Fibroblast of lung (primary cell): ENCODE measurements at regions not wholly inside any gene's neighbourhood (a gene's known extent, or its start where the extent isn't known, plus 50 kb on each side); places are given as distances from the start of the nearest gene placed in this dataset.

ENCODE experiments used
- DNase-seq, 2 donors: peaks; one replicate each; pipeline versions ENCODE4 v3.0.0 to v3.0.0-alpha.2; 2010; ENCODE audit warnings: low read depth in 2 of 2
- H2AFZ ChIP-seq: 2 replicates; pipeline ENCODE4 v1.5.1; 2012; ENCODE audit warnings: low read length, control low read depth, inconsistent platforms
- H3K27ac ChIP-seq: 2 replicates; pipeline ENCODE4 v1.5.1; 2011; ENCODE audit warnings: low read length, control low read depth; ENCODE audit not compliant: insufficient read depth
- H3K27me3 ChIP-seq: 2 replicates; pipeline ENCODE4 v1.5.1; 2011; ENCODE audit warnings: mild to moderate bottlenecking, low read length; ENCODE audit not compliant: control insufficient read depth, insufficient read depth
- H3K36me3 ChIP-seq: 2 replicates; pipeline ENCODE4 v1.5.1; 2011; ENCODE audit warnings: low read length; ENCODE audit not compliant: control insufficient read depth, insufficient read depth
- H3K4me1 ChIP-seq: 2 replicates; pipeline ENCODE4 v1.5.1; 2011; ENCODE audit warnings: low read length; ENCODE audit not compliant: control insufficient read depth, insufficient read depth; ENCODE audit errors: extremely low read depth
- H3K4me2 ChIP-seq: 2 replicates; pipeline ENCODE4 v1.5.1; 2011; ENCODE audit warnings: low read length, control low read depth; ENCODE audit not compliant: insufficient read depth; ENCODE audit errors: extremely low read depth
- H3K4me3 ChIP-seq, 4 experiments: fragments of 200-600 bp in 1 of 4; sonication (generic) in 1 of 4; replicated peaks in 1 of 4; 2 replicates each; pipeline ENCODE4 v1.5.1; 2011 to 2016; ENCODE audit warnings: low read length in 4 of 4, low read depth in 3 of 4, mild to moderate bottlenecking in 3 of 4, control low read depth in 2 of 4, inconsistent platforms in 1 of 4, mixed read lengths in 1 of 4; ENCODE audit not compliant: insufficient read depth in 1 of 4; ENCODE audit errors: control extremely low read depth in 1 of 4
- H3K79me2 ChIP-seq: 2 replicates; pipeline ENCODE4 v1.5.1; 2012; ENCODE audit warnings: mild to moderate bottlenecking, low read length, inconsistent platforms; ENCODE audit not compliant: control insufficient read depth, insufficient read depth
- H3K9ac ChIP-seq: 2 replicates; pipeline ENCODE4 v1.5.1; 2011; ENCODE audit warnings: mild to moderate bottlenecking, low read length, control low read depth; ENCODE audit not compliant: insufficient read depth
- H3K9me3 ChIP-seq: 2 replicates; pipeline ENCODE4 v1.5.1; 2012; ENCODE audit warnings: low read depth, low read length; ENCODE audit not compliant: control insufficient read depth, insufficient read depth
- H4K20me1 ChIP-seq: 2 replicates; pipeline ENCODE4 v1.5.1; 2011; ENCODE audit warnings: low read length; ENCODE audit not compliant: control insufficient read depth, insufficient read depth; ENCODE audit errors: extremely low read depth
- EZH2 ChIP-seq: IDR thresholded peaks from 2 replicates; pipeline ENCODE4 v1.5.1; 2012; ENCODE audit warnings: low read length, control low read depth, mild to moderate bottlenecking; ENCODE audit errors: missing control alignments
- TF ChIP-seq, protein P1 (sequence below), 2 donors: IDR thresholded peaks in 1 of 2; conservative IDR thresholded peaks in 1 of 2; 1 replicate in 1 of 2; 2 replicates in 1 of 2; pipeline ENCODE4 v1.5.1; 2011 to 2012; ENCODE audit warnings: low read length in 2 of 2, control low read depth in 1 of 2, inconsistent platforms in 1 of 2, low read depth in 1 of 2, mild to moderate bottlenecking in 1 of 2

- Histone ChIP-seq H3K36me3 (no peaks in the 10 kb centered on the region), H3K4me1 (no peaks in the 10 kb centered on the region), H3K9me3 (no peaks in the 10 kb centered on the region), H3K4me2 (no peak overlapping the region), H3K27ac (no peak overlapping the region), H3K4me3 (no peak overlapping the region), H3K27me3 (no peaks in the 10 kb centered on the region), H3K9ac (no peak overlapping the region), H3K79me2 (no peaks in the 10 kb centered on the region), H2AFZ (no peak overlapping the region), H4K20me1 (no peaks in the 10 kb centered on the region)
- DNase-seq, result no peak
- no peak for TF ChIP-seq EZH2
- TF ChIP-seq, protein P1, sequence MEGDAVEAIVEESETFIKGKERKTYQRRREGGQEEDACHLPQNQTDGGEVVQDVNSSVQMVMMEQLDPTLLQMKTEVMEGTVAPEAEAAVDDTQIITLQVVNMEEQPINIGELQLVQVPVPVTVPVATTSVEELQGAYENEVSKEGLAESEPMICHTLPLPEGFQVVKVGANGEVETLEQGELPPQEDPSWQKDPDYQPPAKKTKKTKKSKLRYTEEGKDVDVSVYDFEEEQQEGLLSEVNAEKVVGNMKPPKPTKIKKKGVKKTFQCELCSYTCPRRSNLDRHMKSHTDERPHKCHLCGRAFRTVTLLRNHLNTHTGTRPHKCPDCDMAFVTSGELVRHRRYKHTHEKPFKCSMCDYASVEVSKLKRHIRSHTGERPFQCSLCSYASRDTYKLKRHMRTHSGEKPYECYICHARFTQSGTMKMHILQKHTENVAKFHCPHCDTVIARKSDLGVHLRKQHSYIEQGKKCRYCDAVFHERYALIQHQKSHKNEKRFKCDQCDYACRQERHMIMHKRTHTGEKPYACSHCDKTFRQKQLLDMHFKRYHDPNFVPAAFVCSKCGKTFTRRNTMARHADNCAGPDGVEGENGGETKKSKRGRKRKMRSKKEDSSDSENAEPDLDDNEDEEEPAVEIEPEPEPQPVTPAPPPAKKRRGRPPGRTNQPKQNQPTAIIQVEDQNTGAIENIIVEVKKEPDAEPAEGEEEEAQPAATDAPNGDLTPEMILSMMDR (conservative IDR thresholded peaks at IDR 0.05 in 1 of 2, IDR thresholded peaks at IDR 0.05 in 1 of 2; ENCODE audit: low read depth in 1 of 2, low read length in 2 of 2), result no peak
Measured at GRCh38 chr4:42234817-42235216, 82.4 kb upstream of the BEND4 start.

- Histone ChIP-seq H4K20me1 (no peaks in the 10 kb centered on the region), H3K36me3 (no peaks in the 10 kb centered on the region), H2AFZ (no peak overlapping the region), H3K4me2 (no peak overlapping the region), H3K27ac (no peak overlapping the region), H3K9ac (no peak overlapping the region), H3K27me3 (no peaks in the 10 kb centered on the region), H3K79me2 (no peaks in the 10 kb centered on the region), H3K9me3 (no peaks in the 10 kb centered on the region), H3K4me1 (no peaks in the 10 kb centered on the region), H3K4me3 (no peak overlapping the region)
- DNase-seq, result no peak
- TF ChIP-seq EZH2, result no peak
- TF ChIP-seq, protein P1 (conservative IDR thresholded peaks at IDR 0.05 in 1 of 2, IDR thresholded peaks at IDR 0.05 in 1 of 2; ENCODE audit: low read depth in 1 of 2, low read length in 2 of 2), result no peak
Measured at GRCh38 chr4:42235304-42236021, 83.0 kb upstream of the BEND4 start.

DNA sequence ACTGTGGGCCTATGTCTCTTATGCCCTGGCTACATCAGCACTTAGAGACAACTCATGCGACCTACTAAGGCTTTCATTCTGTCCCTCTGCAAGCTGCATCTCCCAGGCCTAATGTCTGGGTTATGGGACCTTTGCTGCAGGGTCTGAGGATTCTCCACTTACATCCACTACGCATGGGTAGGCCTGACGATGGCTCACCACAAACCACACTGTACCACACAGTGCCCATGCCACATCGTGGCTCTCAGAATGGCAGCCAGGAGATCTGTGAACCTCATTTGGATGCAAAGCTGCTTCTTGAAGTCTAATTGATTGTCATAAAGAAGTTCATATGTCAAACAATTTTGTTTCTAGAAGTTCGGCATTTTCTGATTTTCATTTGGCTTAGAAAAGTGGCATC, 84.6 kb upstream of the BEND4 start:
- no peaks in the 10 kb centered on the region for H3K36me3 ChIP-seq
- no peaks in the 10 kb centered on the region for H3K27me3 ChIP-seq
- H3K4me2 ChIP-seq, result no peak overlapping the region
- H3K9me3 ChIP-seq, result no peaks in the 10 kb centered on the region
- H3K9ac ChIP-seq, result no peak overlapping the region
- no peak for DNase-seq
- no peak overlapping the region for H3K4me3 ChIP-seq
- TF ChIP-seq, protein P1 (conservative IDR thresholded peaks at IDR 0.05 in 1 of 2, IDR thresholded peaks at IDR 0.05 in 1 of 2; ENCODE audit: low read depth in 1 of 2, low read length in 2 of 2), result no peak
- no peak for TF ChIP-seq EZH2
- no peaks in the 10 kb centered on the region for H3K79me2 ChIP-seq
- no peaks in the 10 kb centered on the region for H3K4me1 ChIP-seq
- no peak overlapping the region for H3K27ac ChIP-seq
- no peaks in the 10 kb centered on the region for H4K20me1 ChIP-seq
- no peak overlapping the region for H2AFZ ChIP-seq
